Kasumi-1 (cell line): ENCODE measurements at regions not wholly inside any gene's neighbourhood (a gene's known extent, or its start where the extent isn't known, plus 50 kb on each side); places are given as distances from the start of the nearest gene placed in this dataset.

ENCODE experiments used
- DNase-seq, 2 experiments: peaks; one replicate each; lab custom pipeline; 2025; lab: John Stamatoyannopoulos, UW

DNA sequence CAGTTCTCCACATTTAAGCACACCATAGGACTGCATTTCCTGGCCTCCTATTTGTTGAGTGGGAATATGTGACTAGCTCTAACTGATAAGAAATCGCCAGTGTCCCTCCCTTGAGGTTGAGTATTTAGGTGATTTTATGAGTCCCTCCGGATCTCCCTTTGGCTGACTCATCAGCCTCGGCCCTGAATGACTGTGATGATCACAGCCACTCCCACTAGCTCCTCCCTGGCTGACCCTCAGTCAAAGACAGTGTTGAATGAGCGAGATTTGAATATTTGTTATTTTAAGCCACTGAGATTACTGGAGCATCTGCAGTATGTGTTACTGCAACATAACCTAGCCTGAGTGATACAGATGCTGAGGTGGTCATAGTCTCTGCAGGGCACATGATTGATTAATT, 515.3 kb downstream of the EPHB1 start:
- no peak for DNase-seq

DNA sequence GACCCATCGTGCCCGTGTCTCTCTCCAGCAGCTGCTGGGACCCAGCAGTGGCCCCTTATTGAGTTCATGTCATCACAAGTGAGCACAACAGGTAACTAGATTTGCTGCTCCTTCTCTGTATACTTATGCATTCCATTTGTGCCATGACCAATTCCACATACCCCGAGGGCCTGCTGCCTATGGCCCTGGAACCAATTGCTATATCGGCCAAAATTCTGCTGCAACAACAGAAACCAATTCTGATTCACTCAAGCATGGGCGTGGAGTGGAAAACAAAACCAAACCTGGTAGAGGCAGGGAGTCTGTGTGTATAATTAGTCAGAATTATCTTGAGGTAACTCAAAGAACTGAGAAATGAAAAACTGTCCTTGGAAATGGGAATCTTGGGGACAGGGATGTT, 516.6 kb downstream of the EPHB1 start:
- no peak for DNase-seq

DNA sequence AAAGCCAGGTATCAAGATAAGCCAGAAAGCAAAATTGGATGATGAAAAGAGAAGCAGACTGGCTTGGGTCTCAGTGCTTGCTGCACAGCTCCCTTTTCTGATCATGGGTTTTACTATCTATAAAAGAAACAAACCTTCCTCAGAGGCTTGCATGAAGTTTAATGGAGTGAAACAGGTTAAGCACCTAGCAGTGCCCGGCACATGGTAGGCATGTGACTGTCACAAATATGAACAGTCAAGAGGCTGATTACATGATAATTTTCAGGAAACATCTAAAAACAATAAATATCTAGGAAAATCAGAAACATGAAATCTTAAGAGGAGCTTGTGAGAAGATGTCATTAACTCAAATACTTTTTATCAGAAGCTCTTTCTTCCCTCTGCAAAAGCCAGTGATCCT, 519.2 kb downstream of the EPHB1 start:
- no peak for DNase-seq

DNA sequence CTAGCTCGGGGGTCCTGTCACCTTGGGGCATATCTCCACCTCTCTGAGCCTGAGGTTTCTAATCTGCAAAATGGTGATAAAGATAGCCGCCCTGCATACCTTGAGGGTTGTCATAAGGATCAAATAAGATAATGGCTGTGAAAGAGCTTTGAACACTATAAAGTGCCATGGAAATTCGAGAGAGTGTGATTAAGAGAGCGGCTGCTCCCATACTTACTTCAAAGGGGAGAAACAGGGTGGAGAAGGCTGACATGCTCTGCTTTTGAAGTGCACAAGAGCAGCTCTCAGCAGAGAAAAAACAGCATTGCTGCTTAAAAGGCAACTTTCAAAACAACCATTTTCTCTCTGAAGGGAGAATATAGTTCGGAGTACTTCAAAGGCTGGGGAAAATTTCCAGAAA, 529.2 kb downstream of the EPHB1 start:
- no peak for DNase-seq

DNA sequence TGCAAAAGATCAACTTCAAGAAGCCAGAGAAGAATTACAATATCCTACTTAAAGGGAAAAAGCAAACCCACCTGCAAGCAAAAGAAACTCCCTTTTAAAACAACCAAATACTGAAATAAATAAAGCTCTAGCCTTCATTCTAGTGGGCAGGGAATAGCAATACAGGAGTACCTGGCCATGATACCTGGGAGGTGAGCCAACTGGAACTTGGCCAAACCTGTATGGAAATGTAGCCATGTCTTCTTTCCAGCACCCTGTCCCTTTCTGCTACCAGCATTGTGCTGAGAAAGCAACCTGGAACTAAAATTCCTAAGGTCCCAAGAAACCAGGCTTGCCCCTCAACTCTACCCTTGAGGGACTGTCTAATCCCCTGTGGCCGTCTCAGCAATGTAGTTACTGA, 530.0 kb downstream of the EPHB1 start:
- no peak for DNase-seq

DNA sequence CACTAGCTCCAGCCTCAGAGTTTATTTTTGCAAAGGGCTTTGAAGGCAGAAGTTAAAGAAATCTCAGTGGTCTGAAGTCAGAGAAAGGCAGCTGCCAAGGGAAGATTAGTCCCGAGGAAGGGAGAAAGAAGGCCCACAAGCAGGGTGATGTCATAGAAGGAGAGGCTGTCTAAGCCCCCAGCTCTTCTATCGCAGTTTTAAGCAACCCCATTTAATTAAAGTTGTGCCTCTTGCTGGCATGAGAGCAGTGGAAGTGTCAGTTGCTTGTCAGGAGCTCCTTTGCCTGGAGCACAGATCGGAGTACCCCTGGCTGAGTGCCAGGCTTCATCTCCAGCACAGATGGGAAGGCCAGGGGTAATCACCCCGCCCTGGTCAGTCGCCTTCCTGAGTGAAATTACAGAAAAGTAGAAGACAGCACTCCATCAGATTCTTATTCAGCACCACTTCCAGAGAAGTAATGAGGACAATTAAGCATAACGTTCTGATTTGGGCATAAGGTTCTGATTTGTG, 530.7 kb downstream of the EPHB1 start:
- no peak for DNase-seq

DNA sequence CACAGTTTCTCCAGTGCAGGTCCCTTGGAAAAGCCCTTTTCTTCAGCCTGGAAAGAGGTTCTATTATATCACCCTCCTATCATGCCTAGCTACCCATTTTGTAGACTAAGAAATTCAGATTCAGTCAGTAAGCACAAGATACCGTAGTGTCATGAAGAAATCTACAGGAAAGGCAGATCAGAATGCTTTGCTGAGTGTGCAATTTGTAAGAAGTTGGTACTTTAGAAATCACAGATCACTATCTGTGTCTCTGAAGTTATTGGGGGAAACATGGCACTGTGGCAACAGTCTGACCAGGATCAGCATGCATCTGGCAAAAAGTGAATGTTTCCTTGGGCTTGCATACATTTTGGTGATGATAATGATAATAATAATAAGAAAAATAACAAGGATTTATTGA, 531.8 kb downstream of the EPHB1 start:
- DNase-seq = no peak

DNA sequence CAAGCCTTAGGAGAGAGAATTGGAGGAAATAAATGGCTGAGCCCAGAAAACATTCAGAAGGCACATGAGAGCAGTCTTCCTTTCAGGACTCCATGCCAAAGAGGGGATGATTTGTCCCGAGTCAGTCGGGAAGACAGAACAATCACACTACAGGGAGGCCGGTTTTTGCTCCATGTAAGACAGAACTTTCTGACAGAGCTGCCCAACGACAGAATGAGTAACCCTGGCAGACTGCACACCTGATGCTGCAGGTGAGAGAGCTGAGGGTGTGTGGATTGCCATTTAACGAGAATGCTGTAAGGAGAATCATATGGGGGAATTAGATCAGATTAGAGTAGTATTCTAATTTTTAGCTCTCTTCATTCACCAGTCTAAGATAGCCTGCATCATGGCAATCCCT, 533.0 kb downstream of the EPHB1 start:
- no peak for DNase-seq

DNA sequence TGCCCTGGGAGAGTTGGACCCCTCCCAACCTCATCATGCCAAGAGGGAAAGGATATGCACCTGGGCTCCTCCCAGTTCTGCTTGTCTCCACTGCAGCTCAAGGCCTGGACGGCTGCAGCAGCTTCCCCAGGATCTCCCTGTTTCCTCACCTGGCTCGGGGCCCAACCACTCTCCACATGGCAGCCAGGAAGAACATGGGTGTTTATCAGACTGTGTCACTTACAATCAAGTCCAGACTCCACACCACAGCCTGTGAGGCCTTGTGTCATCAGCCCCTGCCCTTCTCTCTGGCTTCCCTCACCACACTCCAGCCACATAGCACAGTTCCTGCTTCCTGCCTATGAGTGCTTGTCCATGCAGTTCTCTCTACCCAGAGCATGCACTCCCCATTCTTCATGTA, 534.4 kb downstream of the EPHB1 start:
- no peak for DNase-seq

DNA sequence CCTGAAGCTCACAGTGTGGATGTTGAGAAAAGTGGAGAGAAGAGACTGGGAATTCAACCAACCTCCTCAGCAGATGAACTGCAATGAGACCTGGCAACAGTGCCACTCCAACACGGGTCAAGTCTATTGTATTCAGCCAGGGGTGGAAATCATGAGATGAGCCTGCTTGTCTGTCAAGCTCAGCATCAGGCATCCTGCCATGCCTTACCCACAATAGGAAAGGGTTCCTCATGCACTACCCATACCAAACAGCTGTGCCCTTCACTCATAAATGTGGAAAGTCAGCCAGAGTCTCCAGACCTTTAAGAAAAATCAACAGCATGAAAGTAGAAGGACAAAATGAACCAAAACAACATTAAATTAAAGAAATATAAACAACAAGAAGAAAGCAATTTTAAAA, 542.1 kb downstream of the EPHB1 start:
- DNase-seq = no peak

DNA sequence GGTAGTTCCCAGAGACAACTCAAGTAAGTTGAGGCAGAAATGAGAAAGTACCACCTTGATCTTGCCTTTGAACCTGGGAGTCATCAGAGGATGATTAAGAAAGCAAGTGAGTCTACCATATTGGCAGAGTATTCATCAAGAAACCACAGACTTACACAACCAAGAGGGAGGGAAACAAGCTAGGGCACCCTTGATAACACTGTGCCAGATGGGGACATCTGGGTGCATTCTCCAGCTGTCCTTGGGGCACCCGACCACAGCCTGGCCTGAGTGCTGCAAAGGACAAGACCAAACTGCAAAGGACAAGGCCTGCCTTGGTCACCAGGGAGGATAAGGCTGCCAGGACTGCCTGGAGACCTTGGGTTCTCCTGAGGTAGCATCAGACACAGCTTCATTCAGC, 553.6 kb downstream of the EPHB1 start:
- DNase-seq = no peak

DNA sequence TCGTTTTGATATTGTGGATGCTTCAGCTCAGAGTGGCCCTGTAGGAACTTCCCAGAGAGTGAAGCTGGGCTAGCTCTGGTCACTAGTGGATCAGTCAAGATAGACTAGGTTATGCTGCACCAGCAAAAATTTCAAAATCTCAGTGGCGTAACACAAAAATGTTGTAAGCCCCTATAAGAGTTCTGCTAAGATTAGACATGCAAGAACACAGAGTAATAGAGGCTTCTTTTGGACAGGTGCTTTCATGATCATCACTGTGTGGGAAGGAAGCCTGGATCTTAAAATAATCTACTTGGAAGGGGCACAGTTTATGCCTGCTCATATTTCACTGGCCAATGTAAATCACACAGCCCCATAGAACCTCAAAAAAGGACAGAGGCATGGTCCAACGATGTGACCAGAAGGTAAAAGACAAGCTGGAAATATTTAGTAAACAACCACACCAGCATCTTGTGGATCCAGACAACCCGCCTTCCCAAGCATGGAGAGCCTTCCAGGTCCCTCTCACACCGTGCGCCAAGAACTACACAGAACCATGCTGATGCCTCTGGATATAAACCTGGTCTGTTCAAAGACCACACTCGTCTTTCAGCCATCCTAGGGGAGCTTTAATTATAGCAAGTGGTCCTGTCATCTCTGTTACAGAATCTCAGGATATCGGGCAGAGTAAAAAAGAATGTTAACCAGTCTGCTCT, 554.3 kb downstream of the EPHB1 start:
- DNase-seq = no peak

DNA sequence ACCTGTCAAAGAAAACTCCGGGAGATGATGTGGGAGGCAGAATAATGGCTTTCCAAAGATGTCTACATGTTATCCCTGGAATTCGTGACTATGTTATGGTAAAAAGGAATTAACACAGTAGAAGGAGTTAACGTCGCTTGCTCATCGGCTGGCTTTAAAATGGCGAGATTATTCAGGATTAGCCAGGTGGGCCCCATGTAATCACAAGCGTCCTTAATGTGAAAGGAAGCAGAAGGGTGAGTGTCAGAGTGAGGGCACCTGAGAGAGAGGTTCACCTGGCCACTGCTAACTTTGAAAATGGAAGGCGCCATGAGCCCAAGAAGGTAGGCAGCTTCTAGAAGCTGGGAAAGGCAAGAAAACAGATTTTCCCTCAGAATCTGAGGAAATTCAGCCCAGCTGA, 557.2 kb downstream of the EPHB1 start:
- no peak for DNase-seq

DNA sequence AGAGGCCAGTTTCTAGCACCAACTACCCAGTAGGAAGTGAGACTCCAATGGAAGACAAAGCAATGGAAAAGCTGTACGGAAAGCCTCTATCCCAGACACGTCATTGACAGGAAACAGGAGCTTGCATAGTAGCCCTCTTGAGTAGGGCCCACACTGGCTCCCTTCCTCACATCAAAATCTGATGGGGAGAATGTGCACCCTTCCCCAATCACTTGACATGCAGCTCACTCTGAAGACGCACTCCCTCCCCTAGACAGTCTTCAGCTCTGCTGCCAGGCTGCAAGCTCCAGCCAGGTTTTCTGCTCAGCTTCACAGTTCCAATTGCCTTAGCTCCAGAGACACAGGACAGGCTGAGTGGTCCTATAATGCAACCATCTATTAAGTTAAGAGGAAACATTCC, 567.8 kb downstream of the EPHB1 start:
- no peak for DNase-seq

DNA sequence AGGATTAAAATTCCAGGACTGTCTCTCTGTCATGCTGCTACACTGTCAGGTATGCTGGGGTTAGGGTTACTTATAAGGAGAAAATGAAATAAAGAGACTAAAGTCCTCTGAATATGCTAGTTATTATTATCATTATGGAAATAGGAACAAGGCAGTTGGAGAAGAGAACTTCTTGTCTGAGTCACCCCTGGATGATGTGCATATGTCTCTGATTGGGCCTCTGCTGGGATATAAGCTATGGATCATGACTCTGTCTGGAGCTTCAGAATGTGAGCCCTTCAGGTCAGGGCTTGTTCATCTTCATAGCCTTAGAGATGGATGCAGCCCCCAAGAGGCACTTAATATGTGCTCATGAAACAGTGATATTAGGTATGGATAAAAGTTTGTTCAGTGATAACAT, 569.6 kb downstream of the EPHB1 start:
- no peak for DNase-seq

DNA sequence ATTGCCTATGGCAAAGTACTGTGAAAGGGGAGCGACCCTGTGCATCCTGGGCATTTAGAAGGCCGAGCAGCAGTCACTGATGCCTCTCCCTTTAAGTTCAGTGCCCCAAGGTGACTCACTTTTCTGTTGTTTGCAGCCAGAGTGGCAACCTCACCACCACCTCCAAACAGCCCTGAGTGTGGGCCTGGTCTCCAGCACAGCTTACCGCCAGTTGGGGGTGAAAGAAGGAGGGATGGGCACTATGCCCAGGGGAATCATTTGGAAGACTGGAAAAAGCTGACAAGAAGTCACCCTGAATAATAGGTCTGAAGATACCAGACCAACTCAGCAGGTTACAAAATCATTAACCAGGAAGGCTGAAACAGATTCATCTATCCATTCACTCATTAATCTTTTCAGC, 571.8 kb downstream of the EPHB1 start:
- no peak for DNase-seq

DNA sequence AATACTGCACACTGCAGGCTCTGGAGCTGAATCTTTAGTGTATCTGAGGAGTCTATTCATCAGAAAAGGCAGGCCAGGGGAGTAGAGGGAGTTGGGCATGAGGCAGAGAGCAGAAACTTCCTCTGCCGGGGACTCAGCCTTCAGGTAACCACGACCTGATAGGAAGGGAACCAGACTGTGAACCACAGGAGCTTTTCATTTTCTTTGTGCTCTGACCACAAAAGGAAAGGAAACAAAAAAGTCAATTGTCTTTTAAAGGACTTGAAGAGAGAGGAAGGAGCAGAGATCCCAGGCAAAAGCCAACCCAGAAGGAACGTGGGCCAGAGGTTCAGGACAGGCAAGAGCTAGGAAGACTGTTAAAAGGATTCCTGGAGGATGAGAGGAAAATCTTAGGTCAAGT, 573.3 kb downstream of the EPHB1 start:
- DNase-seq = no peak

DNA sequence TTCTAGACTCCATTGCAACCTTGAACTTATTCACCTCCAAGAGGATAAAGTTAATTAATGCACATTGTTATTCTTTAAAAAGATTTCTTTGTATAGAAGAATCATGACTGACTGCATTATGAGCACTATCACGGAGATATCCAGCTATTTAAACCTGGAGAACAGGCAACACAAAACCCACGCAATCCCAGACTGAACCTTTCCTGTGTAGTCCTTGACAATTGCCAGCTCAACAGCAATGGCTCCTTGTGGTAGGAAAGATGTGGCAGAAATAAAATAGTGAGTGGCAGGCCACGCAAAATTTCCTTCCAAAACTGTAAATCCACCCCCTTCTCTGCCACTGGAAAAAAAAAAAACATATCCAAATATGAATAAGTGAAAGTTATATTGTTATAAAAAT, 573.7 kb downstream of the EPHB1 start:
- DNase-seq = no peak

DNA sequence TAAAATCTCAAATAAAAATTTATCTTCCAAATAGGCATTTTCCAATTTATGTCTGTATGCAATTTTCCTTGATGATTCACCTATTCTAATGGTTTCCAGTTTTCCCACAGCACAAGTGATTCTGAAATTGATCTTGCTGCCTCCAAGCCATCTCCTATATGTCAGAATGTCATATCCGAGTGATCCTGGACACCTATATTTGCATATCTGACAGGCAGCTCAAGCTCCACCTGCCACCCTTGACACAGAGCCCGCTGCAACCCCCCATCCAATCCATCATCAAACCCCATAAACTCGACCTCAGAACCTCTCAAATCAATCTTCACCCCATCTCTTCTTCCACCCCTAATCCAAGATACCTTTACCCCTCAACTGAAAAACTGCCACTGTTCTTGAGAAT, 579.5 kb downstream of the EPHB1 start:
- DNase-seq = no peak

DNA sequence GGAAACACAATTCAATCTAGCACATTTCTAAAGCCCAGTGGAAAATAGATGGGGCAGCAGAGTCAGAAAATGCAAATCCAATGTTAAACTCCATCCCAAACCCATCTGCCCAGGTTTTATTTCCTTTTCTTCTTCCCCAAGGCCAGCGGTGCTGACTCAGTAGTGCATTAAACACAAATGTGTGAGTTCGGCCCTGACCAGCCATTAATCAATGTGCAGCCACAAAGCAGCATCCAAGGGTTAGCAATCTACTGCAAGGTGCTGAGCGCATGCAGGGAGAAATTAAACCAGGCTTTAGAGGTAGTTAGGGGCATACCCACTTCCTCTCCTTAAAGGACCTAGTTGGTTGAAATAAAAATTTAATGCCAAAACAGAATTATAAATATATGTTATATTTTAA, 583.3 kb upstream of the PPP2R3A start:
- DNase-seq = no peak

DNA sequence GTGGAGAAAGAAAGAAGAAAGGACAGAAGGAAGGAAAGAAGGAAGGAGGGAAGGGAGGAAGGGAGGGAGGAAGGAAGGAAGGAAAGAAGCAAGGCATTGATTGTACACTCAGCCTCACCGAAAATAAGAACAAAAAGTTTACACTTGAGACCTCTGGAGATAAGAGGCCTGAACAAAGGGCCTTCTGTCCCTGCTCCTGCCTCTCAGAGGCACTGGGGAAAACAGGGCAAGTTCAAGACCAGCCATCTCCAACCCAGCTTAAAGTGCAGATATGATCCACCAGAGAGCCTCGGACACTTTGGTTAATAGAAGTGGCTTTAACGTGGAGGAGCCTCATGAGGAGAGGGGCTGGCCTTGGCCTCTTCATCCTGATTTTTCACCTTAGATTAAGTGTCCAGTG, 582.9 kb upstream of the PPP2R3A start:
- DNase-seq = no peak

DNA sequence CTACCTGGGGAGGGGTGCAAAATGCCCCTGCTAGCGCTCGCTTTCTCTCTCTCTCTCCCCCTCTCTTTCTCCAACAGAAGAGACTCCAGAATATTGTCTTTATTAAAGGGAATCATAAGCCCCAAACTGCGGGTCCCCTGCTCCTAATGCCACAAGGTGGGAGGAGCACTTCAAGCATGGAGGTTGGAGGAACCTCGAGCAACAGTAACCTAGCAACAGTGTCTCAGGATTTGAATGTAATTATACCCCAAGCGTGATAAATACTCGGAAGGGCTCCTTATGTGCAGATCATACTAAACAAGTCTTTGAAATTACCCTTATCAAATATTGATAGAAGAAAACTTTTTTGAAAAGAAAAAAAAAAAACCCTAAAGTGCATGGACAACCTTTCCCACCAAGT, 582.2 kb upstream of the PPP2R3A start:
- no peak for DNase-seq

DNA sequence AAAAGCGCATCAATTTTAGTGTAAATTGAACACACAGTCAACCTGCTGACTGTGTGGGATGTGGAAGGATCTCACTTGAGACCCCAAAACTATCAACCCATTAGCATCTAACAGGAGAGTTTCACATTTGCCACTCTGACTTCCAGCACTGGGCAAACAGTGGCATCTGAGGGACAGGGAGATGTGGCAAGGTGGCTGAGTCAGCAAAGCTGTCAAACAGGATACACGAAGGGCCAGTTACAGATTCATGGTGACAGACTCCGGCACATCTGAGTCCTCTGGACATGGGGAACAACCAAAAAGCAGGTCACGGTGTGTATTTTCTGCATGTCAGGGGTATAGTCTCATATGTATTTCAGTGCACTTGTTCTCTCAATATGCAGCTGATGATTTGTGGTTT, 573.4 kb upstream of the PPP2R3A start:
- no peak for DNase-seq

DNA sequence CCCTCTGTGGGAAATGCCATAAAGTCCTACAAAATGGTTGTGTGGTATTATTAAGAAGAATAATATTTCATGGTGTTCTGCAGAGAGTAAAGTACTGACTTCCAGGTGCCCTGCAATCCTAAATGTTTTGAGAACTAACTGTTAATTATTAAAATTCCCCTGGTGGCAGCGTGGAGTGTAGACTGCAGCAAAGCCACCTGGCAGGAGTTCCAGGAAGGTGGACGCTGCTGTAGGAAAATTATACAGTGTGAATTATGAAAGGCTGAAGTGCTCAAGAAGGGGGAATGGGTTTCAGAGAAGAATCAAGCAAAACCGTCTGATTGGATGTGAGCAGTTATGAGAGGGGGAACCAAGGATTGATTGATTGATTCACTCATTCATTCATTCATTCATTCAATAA, 572.4 kb upstream of the PPP2R3A start:
- DNase-seq = no peak
